Ishikawa (cell line): ENCODE measurements at regions not wholly inside any gene's neighbourhood (a gene's known extent, or its start where the extent isn't known, plus 50 kb on each side); places are given as distances from the start of the nearest gene placed in this dataset.

ENCODE experiments used
- CEBPB ChIP-seq: IDR thresholded peaks from 2 replicates; pipeline ENCODE4 v1.6.1; 2012
- CREB1 ChIP-seq: IDR thresholded peaks from 2 replicates; pipeline ENCODE4 v1.6.1; 2012; ENCODE audit warnings: low read depth
- EGR1 ChIP-seq: IDR thresholded peaks from 2 replicates; pipeline ENCODE4 v1.6.1; 2012
- EP300 ChIP-seq: IDR thresholded peaks from 2 replicates; pipeline ENCODE4 v1.6.1; 2012; ENCODE audit warnings: borderline replicate concordance
- FOXM1 ChIP-seq: IDR thresholded peaks from 2 replicates; pipeline ENCODE4 v1.6.1; 2012; ENCODE audit warnings: low read depth, borderline replicate concordance
- NFIC ChIP-seq: IDR thresholded peaks from 2 replicates; pipeline ENCODE4 v1.6.1; 2012
- RAD21 ChIP-seq: IDR thresholded peaks from 2 replicates; pipeline ENCODE4 v1.6.1; 2012; ENCODE audit warnings: low read depth
- REST ChIP-seq: IDR thresholded peaks from 2 replicates; pipeline ENCODE4 v1.6.1; 2012; ENCODE audit warnings: low read depth, mild to moderate bottlenecking
- TAF1 ChIP-seq: IDR thresholded peaks from 2 replicates; pipeline ENCODE4 v1.6.1; 2012; ENCODE audit warnings: low read depth, mild to moderate bottlenecking
- TCF12 ChIP-seq: IDR thresholded peaks from 2 replicates; pipeline ENCODE4 v1.6.1; 2012; ENCODE audit warnings: low read depth
- TEAD4 ChIP-seq: IDR thresholded peaks from 2 replicates; pipeline ENCODE4 v1.6.1; 2012
- YY1 ChIP-seq: IDR thresholded peaks from 2 replicates; pipeline ENCODE4 v1.6.1; 2012; ENCODE audit warnings: low read depth
- ZBTB7A ChIP-seq: IDR thresholded peaks from 2 replicates; pipeline ENCODE4 v1.6.1; 2012; ENCODE audit warnings: low read depth
- TF ChIP-seq, protein P1 (sequence below): IDR thresholded peaks from 2 replicates; pipeline ENCODE4 v1.6.1; 2012
- TF ChIP-seq, protein P2 (sequence below): IDR thresholded peaks from 2 replicates; pipeline ENCODE4 v1.6.1; 2012

DNA sequence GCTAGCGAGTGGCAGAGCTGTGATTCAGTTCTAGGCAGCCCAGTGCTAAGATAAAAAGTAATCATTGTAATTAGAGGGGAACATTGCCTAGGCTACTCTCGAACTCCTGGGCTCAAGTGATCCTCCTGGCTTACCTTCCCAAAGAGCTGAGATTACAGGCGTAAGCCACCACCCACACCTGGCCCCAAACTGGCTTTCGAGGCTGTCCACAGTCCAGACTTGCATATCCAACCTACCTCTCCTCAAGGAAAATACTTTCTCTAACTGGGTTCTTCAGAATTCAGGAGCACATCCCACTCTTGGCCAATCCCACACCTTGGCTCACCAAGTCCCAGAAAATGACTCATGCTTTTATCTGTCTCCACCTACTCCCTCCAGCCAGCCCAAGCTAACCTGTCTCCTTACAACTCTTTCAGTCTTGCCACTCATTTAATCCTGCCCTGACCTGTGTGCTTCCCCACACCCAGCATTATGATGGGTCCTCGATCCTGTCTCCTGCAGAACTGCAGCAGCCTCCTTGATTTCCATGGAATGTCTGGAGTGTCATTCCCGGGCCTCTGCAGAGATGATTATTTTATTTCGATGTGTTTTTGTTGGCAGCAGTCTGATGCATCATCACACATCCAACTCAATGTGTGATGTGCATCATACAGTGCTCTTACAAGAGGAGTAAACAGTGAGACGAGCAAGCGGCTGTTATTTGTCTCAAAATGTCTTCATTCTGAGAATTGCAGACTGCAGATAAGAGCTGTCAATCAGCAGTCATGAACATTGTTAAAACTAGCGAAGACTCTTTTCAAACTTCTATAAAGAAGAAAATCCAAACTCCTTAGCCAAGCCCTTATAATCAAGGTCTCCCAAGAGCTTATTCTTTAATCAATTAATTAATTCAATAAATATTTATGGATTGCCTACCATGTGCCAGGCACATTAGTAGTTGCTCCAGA, 167.3 kb downstream of the SEC61B start:
- TF ChIP-seq EP300: no peak
- no peak for TF ChIP-seq CEBPB
- TF ChIP-seq REST: no peak
- no peak for TF ChIP-seq ZBTB7A

GRCh38 chr9:99391937-99392594, 170.0 kb downstream of the SEC61B start:
- TF ChIP-seq, protein P1, sequence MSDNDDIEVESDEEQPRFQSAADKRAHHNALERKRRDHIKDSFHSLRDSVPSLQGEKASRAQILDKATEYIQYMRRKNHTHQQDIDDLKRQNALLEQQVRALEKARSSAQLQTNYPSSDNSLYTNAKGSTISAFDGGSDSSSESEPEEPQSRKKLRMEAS: no peak
- no peak for TF ChIP-seq NFIC
- no peak for TF ChIP-seq EGR1
- TF ChIP-seq YY1: no peak
- TF ChIP-seq, protein P2, sequence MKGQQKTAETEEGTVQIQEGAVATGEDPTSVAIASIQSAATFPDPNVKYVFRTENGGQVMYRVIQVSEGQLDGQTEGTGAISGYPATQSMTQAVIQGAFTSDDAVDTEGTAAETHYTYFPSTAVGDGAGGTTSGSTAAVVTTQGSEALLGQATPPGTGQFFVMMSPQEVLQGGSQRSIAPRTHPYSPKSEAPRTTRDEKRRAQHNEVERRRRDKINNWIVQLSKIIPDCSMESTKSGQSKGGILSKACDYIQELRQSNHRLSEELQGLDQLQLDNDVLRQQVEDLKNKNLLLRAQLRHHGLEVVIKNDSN: no peak
- TF ChIP-seq TAF1: no peak
- TF ChIP-seq TEAD4: no peak
- TF ChIP-seq CEBPB: no peak
- no peak for TF ChIP-seq TCF12
- no peak for TF ChIP-seq CREB1
- TF ChIP-seq ZBTB7A: no peak
- no peak for TF ChIP-seq FOXM1
- TF ChIP-seq EP300: no peak
- TF ChIP-seq RAD21: no peak
- TF ChIP-seq REST: no peak

- no peak for TF ChIP-seq EGR1
Observed at GRCh38 chr9:99392986-99393385, 170.9 kb downstream of the SEC61B start.

GRCh38 chr9:99393993-99394392, 171.9 kb downstream of the SEC61B start:
- TF ChIP-seq, protein P1: no peak
- TF ChIP-seq NFIC (no peak), CEBPB (no peak), REST (no peak), TAF1 (no peak), FOXM1 (no peak), EGR1 (no peak), EP300 (no peak), CREB1 (no peak), YY1 (no peak), RAD21 (no peak), TEAD4 (no peak), TCF12 (no peak), ZBTB7A (no peak)
- TF ChIP-seq, protein P2: no peak
